AG04450 (cell line): ENCODE measurements at regions not wholly inside any gene's neighbourhood (a gene's known extent, or its start where the extent isn't known, plus 50 kb on each side); places are given as distances from the start of the nearest gene placed in this dataset.

Source experiments
- CTCF ChIA-PET: fragments of 300-600, 350-600 bp; formaldehyde crosslinking; extraction: SDS; loops from one replicate; lab custom pipeline; 2022; ENCODE audit warnings: antibody characterized with exemption, inconsistent platforms; lab: Charles Lee
- POLR2A ChIA-PET: fragments of 350-600 bp; formaldehyde crosslinking; extraction: SDS; loops from one replicate; lab custom pipeline; 2021; ENCODE audit warnings: antibody characterized with exemption, inconsistent platforms; lab: Yijun Ruan, JAX
- DNase-seq: peaks from one replicate; pipeline ENCODE4 v3.0.0-alpha.2; 2011; ENCODE audit warnings: low read depth, low spot score
- H3K27ac ChIP-seq: one replicate; pipeline ENCODE4 v1.5.1; 2012; ENCODE audit warnings: low read depth, low read length, control low read depth
- H3K27me3 ChIP-seq: one replicate; pipeline ENCODE4 v1.6.0; 2012; ENCODE audit warnings: low read length; ENCODE audit not compliant: control insufficient read depth, insufficient read depth
- H3K4me3 ChIP-seq: 2 replicates; pipeline ENCODE4 v1.5.1; 2011; ENCODE audit warnings: mild to moderate bottlenecking, low read depth, low read length, control low read depth
- H3K9me3 ChIP-seq: 2 replicates; pipeline ENCODE4 v1.5.1; 2012; ENCODE audit warnings: low read length; ENCODE audit not compliant: control insufficient read depth, insufficient read depth
- CTCF ChIP-seq: IDR thresholded peaks from 2 replicates; pipeline ENCODE4 v1.5.1; 2011; ENCODE audit warnings: low read depth, low read length, control low read depth, inconsistent platforms

DNA sequence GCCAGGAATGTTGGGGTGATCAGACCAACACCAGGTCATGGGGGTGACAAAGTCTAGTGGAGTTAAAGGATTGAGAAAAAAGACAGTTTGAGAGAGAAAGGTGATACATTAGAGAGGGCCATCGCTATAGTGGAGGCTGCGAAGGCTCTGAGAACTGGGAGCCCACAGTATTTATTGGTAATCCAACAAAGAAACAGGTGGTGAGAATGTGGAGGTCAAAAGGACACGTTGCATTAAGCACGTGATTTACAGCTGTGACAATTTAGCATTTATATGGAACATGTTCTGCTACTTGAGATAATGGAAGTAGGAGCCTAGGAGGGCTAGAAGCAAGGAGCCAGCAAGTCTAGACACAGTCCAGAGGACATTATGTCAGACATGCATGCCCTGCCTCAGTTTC lies 2086.5 kb upstream of the C9orf72 start:
- ChIA-PET CTCF (no interaction called here), POLR2A (no interaction called here)
- H3K4me3 ChIP-seq = no peak overlapping the region
- no peak overlapping the region for H3K27ac ChIP-seq
- peaks cover 8% of the 10 kb centered on the region; the same call in 1 of the 2 replicates for H3K9me3 ChIP-seq
- no peak for DNase-seq
- no peaks in the 10 kb centered on the region for H3K27me3 ChIP-seq
- no peak for TF ChIP-seq CTCF

DNA sequence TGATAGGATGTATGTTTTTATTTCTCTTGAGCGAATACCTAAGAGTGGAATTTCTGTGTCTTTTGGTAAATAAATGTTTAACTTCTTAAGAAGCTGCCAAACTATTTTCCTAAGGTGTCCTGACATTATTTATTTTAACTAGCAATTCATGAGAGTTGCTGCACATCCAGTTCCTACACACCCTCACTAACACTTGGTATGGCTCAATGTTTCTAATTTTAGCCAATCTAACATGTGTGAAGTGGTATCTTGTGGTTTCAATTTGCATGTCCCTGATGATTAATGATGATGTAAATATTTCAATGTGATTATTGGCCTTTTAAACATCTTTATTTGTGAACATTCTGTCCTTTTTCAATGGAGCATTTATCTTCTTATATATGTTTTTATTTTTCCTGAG lies 2095.5 kb upstream of the C9orf72 start:
- no peak for DNase-seq
- Histone ChIP-seq H3K4me3 (no peak overlapping the region), H3K27me3 (no peaks in the 10 kb centered on the region), H3K9me3 (no peaks in the 10 kb centered on the region), H3K27ac (no peak overlapping the region)
- POLR2A ChIA-PET = no interaction called here
- CTCF ChIA-PET = no interaction called here
- no peak for TF ChIP-seq CTCF

GRCh38 chr9:29669613-29670012 lies 2096.3 kb upstream of the C9orf72 start:
- CTCF ChIA-PET = no interaction called here
- H3K27ac ChIP-seq = no peak overlapping the region
- no peak for DNase-seq

GRCh38 chr9:29685531-29685930 lies 2112.2 kb upstream of the C9orf72 start:
- ChIA-PET CTCF (interaction anchor here (0.6 kb wide), 1 partner anchor 1284 kb away, joined by 3 read pairs; no protein-coding TSS in a partner anchor), POLR2A (no interaction called here)
- TF ChIP-seq CTCF = no peak
- Histone ChIP-seq H3K27ac (no peak overlapping the region), H3K27me3 (no peaks in the 10 kb centered on the region), H3K4me3 (no peak overlapping the region), H3K9me3 (no peaks in the 10 kb centered on the region)
- DNase-seq = no peak

More at GRCh38 chr9:29669613-29670012, 2096.3 kb upstream of the C9orf72 start:
- peaks cover 2% of the 10 kb centered on the region; the same call in 1 of the 2 replicates for H3K9me3 ChIP-seq
- POLR2A ChIA-PET = no interaction called here
- no peak for TF ChIP-seq CTCF
- no peaks in the 10 kb centered on the region for H3K27me3 ChIP-seq
- H3K4me3 ChIP-seq = no peak overlapping the region

GRCh38 chr9:29691145-29691544 lies 2117.9 kb upstream of the C9orf72 start:
- H3K9me3 ChIP-seq = peaks cover 5% of the 10 kb centered on the region; the same call in 1 of the 2 replicates
- no peak for TF ChIP-seq CTCF
- H3K27me3 ChIP-seq = no peaks in the 10 kb centered on the region
- no peak overlapping the region for H3K27ac ChIP-seq
- H3K4me3 ChIP-seq = no peak overlapping the region
- DNase-seq = no peak
- POLR2A ChIA-PET = no interaction called here
- CTCF ChIA-PET = interaction anchor here (1.1 kb wide), 1 partner anchor 917 kb away, joined by 3 read pairs; no protein-coding TSS in a partner anchor
